C4-2B (cell line): ENCODE measurements at regions not wholly inside any gene's neighbourhood (a gene's known extent, or its start where the extent isn't known, plus 50 kb on each side); places are given as distances from the start of the nearest gene placed in this dataset.

Experiments used
- ZFX ChIP-seq: fragments of 450-650 bp; IDR thresholded peaks from 2 replicates; pipeline ENCODE4 v1.6.1; 2017
- TF ChIP-seq, protein P1 (sequence below): fragments of 450-650 bp; conservative IDR thresholded peaks from 2 replicates; pipeline ENCODE4 v1.5.1; 2017; ENCODE audit warnings: mild to moderate bottlenecking

DNA sequence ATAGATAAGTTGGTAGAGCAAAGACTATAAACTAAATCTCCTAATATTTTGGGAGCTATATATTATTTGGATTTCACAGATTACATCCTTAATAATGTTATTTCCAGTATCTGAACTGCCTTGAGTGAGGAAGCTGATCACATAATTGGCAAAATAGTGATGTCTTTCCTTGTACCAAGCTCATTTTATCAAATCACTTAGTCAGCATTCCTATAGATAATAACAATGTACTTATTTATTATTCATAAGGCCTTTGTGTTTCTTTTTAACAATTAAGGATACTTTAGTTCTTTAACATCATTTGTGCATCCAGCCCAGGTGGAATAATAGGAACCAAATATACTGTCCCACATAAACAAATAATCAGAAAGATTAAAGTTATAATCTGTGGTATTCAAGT is 1093.6 kb downstream of the PCDH18 start:
- TF ChIP-seq, protein P1, sequence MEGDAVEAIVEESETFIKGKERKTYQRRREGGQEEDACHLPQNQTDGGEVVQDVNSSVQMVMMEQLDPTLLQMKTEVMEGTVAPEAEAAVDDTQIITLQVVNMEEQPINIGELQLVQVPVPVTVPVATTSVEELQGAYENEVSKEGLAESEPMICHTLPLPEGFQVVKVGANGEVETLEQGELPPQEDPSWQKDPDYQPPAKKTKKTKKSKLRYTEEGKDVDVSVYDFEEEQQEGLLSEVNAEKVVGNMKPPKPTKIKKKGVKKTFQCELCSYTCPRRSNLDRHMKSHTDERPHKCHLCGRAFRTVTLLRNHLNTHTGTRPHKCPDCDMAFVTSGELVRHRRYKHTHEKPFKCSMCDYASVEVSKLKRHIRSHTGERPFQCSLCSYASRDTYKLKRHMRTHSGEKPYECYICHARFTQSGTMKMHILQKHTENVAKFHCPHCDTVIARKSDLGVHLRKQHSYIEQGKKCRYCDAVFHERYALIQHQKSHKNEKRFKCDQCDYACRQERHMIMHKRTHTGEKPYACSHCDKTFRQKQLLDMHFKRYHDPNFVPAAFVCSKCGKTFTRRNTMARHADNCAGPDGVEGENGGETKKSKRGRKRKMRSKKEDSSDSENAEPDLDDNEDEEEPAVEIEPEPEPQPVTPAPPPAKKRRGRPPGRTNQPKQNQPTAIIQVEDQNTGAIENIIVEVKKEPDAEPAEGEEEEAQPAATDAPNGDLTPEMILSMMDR = no peak
- no peak for TF ChIP-seq ZFX
